Esophagus squamous epithelium (tissue), 4 donors: ENCODE measurements at regions not wholly inside any gene's neighbourhood (a gene's known extent, or its start where the extent isn't known, plus 50 kb on each side); places are given as distances from the start of the nearest gene placed in this dataset.

Experiments
- CTCF ChIP-seq, 6 experiments: fragments of 450-650 bp in 4 of 6; fragments of 200-600 bp in 2 of 6; sonication (generic) in 2 of 6; IDR thresholded peaks; one replicate each; pipeline ENCODE4 v1.5.1; 2016 to 2019; ENCODE audit warnings: antibody characterized with exemption in 6 of 6, mild to moderate bottlenecking in 4 of 6, moderate library complexity in 4 of 6
- POLR2A ChIP-seq, 4 donors: fragments of 450-650 bp; IDR thresholded peaks; one replicate each; pipeline ENCODE4 v1.6.1; 2017; ENCODE audit warnings: antibody characterized with exemption in 4 of 4, mild to moderate bottlenecking in 4 of 4, moderate library complexity in 3 of 4

DNA sequence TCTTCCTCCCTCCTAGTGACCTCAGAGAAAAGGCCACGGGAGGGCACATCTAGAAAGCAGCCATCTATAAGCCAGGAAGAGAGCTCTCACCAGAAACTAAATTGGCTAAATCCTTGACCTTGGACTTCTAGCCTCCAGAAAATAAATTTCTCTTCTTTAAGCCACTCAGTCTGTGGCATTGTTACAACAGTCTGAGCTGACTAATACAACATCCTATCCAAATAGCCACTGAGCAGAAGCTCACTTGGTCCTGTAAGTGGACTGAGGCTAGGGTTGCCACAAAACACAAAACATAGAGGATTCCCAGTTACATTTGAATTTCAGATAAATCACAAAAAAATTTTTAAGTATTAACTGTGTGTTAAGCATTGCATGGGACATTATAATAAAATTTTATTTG is 383.4 kb downstream of the MLLT3 start:
- TF ChIP-seq CTCF (IDR thresholded peaks at IDR 0.05) = no peak
- TF ChIP-seq POLR2A (IDR thresholded peaks at IDR 0.05) = no peak
